ENCODE measurements at regions not wholly inside any gene's neighbourhood (a gene's known extent, or its start where the extent isn't known, plus 50 kb on each side); places are given as distances from the start of the nearest gene placed in this dataset.
"Not testable (repeated sequence)": the region's sequence is repeated elsewhere in the genome, so short reads cannot be mapped to it uniquely, and the experiment has no call there.

DNA sequence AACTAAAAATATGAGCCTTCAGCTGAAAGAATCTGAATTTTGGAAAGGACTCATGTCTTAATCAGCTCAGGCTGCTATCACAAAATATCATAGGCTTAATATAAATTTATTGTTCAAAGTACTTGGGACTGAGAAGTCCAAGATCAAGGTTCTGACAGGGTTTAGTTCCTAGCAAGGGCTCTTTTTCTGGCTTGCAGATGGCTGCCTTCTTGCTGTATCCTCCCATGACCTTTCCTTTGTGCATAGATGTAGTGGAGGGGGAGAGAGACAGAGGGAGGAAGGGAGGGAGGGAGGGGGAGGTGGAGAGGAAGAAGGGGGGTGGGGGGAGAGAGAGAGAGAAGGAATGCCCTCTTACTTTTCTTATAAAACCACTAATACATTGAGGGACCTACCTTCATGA is 306.8 kb upstream of the DDI1 start:
- no peak for DNase-seq (ENCODE audit: low read depth, low spot score)

DNA sequence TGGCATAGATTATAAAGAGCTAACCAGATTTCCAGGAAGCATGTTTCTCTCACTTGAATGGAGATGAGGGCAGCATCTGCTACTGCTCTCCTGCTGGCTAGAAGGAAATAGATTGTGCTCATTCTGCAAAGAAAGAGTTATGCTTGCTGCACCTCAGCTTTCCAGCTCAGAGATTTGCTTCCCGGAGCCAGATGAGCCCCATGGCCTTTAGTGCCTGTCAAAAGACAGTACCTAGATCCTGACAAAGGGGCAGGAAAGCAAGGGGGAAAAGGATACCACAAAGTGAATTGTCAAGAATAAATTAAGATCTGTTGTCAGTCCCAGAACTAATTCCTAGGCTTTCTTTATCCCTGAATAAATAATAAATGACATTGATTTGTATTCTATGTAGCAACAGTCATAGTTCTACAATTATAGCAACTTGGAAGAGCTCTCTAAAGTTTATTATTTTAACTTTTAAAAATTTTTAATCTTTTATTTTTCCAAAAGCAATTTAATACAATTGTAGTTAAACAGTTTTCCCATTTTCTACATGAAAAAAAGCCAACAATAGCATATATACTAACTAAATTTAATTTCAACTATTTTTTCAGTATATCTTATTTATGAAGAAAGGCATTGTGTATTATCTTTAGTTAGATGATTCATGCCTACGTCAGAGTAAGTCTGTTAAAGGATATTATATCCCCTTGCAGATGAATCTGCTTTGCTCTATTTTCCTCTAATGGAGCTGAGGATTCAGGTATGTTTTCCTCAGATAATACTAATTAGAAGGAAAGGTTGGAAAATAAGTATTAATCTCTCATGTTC is 306.1 kb upstream of the DDI1 start:
- DNase-seq (ENCODE audit: low read depth, low spot score), result no peak

DNA sequence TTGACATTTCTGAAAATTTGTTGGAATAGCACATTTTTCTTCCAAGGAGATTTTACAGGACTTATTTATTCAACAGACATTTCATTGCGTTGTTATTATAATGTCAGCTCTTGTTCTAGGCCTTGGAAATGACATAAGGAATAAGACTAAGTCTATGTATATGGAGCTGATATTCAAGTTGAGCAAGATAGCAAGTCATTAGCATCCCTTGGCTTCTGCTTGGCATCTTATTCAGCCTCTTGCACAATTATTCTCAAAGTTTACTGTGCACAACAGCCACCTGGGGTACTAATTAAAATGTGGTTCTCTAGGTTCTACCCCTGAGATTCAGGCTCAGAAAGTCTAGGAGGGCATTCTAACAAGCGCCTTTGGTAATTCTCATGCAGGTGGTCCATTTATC is 304.8 kb upstream of the DDI1 start:
- no peak for DNase-seq (ENCODE audit: low read depth, low spot score)

DNA sequence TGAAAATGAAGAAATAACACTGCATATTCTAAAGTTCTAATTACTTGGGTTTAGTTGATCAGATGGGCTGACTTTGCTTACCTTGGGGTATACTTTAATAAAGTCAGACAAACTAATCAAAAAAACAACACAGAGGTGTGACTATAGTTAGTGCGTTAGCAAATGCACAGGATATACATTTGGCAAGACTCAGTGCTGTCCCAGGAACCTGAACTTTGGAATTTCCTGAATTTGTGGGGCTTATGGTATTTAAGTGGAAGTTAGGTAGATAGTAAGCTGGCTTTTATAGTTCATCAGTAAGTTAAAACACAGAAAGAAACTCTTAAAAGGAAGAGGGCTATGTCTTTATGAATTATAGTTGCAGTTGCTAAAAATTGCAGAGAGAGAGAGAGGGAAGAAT is 302.6 kb upstream of the DDI1 start:
- DNase-seq (ENCODE audit: low read depth, low spot score), result no peak

DNA sequence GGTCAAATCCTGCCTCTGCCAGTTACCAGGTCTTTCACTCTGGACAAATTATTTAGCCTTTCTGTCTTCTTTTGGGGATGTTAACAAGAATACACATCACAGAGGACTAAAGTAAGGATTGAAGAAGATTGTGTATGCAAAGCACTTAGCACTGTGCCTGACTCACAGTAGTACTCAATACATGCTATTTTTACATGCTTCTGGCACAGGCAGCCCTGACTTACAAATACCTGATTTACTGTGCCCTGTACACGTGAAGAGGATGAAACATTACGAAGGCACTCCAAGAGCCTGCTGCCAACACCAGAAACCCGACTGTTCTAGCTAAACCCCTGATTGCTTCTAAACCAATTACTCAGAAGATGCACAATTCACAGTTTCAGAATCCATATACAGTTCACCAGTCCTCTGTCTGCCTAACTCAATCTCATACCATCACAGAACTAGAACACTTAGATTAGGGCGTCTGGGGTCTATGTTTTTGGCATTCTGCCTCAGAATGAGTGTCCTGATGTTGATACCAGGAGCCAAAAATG is 300.9 kb upstream of the DDI1 start:
- DNase-seq (ENCODE audit: low read depth, low spot score), result no peak

DNA sequence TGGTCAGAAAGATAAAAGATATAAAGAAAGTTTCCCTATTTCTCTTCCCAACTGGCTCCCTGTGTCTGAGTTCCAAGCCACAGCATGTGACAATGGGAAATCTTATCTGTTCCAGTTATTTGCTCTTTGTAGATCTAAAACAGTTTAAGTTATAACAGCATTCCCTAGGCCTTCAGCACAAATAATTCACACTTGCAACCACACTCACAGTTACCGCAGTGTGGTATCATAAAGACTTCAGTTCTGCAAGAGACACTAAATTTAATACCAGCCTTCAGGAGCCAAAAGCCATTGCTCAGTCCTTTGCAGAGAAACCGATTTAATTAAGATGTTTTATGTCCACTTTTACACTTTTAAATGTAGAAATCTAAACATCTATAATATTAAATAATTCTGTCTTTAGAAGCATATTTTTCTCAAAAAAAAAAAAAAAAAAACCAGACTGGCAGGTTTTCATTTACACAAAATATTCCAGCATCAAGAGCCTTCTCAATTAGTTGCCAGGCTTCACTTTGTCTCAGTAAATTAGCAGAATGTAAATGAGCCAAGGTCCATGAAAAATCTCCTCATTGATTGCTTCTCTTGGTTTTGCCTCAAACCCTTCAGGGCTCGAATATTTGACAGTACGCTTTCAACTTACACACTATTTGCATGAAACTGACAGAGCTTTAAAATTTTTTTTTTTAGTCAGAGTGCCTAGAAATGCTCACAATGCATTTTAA is 300.0 kb upstream of the DDI1 start:
- no peak for DNase-seq (ENCODE audit: low read depth, low spot score)

DNA sequence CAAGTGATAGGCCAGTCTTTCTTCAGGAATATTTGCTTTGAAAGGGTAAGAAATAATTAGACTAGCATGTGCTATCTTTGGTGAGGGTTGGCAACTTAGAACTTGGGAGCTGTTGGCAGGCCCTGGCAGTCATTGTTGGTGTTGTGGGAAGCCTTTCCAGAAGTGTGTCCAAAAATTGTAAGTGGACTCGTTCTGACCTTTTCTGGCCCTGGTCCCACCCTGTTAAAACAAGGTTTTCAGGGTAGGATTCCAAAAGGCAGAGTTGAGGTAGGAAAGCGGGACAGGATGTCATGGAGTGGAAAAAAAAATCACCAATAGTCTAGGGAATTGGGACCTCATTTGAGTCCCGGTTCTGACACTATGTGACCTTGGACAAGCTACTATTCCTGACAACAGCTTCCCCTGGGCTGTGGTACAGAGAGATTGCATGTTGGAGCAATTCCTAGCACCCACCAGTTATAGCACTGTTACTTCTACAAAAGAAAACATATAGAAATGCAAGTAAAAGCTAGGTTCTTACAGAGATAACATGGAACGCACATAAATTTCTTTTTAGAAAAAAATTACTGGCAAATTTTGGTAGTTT is 299.3 kb upstream of the DDI1 start:
- no peak for DNase-seq (ENCODE audit: low read depth, low spot score)

DNA sequence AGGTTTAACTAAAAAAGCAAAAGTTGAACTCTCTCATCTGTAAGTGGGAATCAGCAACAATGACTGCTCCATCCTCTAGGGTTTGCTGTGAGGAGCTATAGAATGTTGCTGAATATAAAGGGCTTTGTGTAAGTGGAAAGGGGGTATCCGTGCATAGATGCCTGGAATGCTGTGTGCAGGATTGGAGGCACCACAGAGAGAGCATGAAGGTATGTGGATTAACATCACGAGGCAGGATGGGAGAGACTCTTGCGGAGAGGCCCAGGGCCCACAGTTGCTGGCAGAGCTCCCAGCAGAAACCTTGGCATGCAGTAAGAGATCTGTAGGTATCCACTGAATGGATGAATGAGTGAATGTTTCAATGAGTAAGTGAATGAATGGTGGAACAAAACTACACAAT is 298.7 kb upstream of the DDI1 start:
- no peak for DNase-seq (ENCODE audit: low read depth, low spot score)

DNA sequence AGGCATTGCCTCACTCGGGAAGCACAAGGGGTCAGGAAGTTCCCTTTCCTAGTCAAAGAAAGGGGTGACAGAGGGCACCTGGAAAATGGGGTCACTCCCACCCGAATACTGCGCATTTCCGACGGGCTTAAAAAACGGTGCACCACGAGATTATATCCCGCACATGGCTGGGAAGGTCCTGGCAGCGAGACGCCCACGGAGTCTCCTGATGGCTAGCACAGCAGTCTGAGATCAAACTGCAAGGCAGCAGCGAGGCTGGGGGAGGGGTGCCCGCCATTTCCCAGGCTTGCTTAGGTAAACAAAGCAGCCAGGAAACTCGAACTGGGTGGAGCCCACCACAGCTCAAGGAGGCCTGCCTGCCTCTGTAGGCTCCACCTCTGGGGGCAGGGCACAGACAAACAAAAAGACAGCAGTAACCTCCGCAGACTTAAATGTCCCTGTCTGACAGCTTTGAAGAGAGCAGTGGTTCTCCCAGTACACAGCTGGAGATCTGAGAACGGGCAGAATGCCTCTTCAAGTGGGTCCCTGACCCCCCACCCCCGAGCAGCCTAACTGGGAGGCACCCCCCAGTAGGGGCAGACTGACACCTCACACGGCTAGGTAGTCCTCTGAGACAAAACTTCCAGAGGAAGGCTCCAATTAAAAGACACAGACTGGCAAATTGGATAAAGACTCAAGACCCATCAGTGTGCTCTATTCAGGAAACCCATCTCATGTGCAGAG is 297.2 kb upstream of the DDI1 start:
- DNase-seq (ENCODE audit: low read depth, low spot score), result not testable (repeated sequence)

DNA sequence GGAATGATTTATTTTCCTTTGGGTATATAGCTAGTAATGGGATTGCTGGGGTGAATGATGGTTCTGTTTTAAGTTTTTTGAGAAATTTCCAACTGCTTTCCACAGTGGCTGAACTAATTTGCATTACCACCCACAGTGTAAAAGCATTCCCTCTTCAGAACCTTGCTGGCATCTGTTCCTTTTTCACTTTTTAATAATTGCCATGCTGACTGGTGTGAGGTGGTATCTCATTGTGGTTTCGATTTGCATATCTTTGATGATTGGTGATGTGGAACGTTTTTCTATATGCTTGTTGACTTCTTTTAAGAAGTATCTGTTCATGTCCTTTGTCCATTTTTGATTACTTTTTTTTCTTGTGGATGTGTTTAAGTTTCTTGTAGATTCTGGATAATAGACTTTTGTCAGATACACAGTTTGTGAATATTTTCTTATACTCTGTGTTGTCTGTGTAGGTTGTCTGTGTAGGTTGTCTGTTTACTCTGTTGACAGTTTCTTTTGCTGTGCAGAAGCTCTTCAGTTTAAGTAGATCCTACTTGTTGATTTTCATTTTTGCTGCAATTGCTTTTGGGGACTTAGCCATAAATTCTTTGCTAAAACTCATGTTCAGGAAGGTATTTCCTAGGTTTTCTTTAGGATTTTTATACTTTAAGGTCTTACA is 291.8 kb upstream of the DDI1 start:
- DNase-seq (ENCODE audit: low read depth, low spot score), result no peak

DNA sequence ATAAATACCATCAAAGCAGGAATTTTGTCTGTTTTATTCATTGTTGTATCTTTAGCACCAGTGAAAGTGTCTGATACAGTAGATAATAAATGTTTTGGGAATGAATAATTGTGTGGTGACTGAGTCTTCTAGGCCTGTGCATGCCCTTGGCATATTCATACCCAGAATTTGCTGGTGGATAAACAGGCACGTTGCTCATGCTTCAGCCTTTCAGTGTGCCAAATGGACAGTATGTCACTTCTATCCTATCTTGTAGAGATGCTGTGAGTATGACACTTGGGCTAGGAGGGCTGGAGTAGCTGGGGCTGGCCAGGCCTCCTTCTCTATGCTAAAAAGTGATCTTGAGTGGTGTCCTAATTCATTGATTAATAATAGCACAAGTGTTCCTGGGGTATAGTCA is 287.3 kb upstream of the DDI1 start:
- DNase-seq (ENCODE audit: low read depth, low spot score), result no peak

DNA sequence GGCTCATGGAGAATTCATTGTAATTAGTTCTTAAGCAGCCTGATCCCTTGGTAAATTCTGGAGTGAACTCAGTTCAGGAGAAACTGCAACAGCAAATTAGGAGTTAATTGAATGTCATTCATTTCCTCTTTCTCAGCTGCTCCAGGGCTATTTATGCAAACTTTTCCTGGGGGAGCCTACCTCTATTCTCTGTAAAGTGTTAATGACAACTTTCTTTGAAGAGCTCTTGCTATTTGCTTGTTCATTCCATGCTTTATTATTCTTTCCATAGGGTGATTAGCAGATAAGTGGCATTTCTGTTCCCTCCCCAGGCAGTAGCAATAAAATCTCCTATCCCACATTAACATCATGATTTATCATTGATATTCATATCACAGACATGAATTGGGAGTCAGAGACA is 267.6 kb upstream of the DDI1 start:
- DNase-seq (ENCODE audit: low read depth, low spot score), result no peak

DNA sequence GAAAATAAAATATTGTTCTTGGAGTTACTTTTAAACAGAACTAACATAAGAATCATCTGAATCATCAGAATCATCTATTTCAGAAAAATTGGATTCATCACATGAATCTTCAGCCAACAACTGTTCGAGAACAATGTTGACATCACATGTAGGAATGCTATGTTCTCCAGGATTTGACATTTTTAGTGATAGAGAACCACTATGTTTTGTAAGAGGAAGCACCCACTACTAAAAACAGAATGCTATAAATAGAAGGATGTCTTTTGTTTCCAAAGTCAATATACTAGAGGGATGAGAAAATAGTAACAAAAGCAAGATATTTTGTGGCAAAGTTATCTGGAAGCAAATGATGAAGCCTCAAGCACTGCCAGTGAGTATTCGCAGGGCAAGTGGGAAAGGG is 263.4 kb upstream of the DDI1 start:
- DNase-seq (ENCODE audit: low read depth, low spot score), result no peak

DNA sequence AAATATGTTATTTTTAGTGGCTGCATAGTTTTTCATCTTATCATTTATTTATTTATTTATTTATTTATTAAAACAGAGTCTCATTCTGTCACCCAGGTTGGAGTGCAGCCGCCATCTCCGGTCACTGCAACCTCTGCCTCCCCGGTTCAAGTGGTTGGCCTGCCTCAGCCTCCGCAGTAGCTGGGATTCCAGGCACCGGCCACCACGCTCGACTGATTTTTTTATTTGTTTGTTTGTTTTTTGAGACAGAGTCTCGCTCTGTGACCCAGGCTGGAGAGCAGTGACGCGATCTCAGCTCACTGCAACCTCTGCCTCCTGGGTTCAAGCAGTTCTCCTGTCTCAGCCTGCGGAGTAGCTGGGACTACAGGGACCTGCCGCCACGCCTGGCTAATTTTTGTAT is 262.9 kb upstream of the DDI1 start:
- DNase-seq (ENCODE audit: low read depth, low spot score), result no peak

DNA sequence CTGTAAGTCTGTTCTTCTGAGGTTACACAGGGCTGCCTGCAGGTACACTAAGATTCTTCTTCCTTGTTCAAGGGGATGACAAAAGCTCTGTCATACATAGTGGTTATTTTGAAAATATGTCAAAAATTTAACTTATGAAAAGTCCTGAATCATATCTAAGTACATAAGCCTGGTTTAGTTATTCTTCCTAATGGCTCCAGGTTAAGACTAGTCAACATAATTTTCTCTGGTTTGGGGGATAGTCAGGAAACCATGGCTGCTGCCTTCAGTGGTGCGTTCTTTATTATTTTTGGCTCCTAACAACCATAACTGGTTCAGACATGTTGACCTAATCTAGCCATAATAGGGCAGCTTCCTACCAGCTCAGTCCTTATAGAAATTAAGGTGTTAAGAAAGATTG is 257.4 kb upstream of the DDI1 start:
- no peak for DNase-seq (ENCODE audit: low read depth, low spot score)

DNA sequence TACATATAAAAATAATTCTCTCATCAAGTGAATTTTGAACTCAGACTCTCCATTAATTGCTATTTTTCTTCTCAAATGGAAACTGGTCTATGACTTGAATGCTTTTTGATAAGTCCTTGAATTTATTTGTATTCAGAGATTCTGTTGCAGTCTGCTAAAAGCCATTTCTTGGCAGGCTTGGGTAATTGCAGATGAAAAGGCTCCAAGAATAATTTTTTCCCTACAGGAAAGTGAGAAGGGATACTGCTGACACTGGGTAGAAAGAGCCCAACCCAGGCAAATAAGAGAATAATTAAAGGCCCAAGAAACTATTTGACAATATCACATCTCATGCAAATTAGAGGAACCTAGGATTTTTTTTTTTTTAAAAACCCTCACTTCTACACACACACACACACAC is 246.5 kb upstream of the DDI1 start:
- DNase-seq (ENCODE audit: low read depth, low spot score), result no peak

DNA sequence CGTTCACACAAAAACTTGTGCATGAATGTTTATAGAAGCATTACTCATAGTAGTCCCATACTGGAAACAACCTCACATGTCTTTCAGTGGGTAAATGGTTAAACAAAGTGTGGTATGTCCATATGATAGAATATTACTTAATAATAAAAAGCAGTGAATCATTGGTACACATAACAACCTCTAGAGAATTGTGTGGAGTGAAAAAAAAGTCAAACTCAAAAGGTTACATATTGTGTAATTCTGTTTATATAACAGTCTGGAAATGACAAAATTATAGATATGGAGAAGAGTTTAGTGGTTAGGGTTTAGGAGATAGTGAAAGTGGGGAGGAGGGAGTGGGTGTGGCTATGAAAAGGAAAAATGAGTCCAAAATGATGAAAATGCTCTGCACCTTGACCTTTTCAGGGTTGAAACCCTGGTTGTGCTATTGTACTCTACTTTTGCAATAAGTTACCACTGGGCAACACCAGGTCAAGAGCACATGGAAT is 243.4 kb upstream of the DDI1 start:
- no peak for DNase-seq (ENCODE audit: low read depth, low spot score)

DNA sequence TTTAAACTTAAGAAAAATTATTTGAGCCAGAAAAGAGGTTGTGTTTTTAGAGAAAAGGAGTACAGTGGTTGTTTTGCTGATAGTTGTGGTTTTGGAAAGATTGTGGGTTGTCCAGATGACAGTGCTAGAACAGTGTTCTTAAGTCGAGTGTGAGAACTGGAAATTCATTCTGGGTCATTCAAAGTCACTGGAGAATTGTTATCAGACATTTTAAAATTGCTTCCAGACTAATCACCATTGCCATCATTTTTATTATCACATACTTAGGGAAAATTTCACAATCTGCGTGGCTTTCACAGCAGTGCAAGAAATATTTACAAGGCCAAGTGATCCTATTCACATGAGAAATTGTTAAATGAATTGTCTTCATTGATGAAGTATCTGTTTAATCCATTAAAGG is 242.2 kb upstream of the DDI1 start:
- no peak for DNase-seq (ENCODE audit: low read depth, low spot score)

DNA sequence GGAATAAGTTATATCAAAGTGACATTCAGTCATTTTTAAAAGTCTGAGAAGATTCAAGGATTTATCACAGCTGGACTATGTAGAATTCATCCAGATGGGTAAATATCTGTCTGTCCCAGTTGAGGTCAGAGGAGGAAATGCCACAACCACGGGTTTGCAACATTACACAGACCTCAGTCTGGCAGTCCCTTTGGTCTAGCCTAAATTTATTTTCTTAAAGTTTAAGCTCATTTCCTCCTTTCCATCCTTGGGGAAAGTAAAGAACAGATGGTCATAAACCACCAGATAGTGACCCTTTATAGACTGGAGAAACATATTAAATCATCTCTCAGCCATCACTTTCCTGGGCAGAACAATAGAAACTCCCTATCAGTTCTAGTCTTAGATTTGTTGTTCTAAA is 238.4 kb upstream of the DDI1 start:
- peak; percentile 79 for DNase-seq (ENCODE audit: low read depth, low spot score)

DNA sequence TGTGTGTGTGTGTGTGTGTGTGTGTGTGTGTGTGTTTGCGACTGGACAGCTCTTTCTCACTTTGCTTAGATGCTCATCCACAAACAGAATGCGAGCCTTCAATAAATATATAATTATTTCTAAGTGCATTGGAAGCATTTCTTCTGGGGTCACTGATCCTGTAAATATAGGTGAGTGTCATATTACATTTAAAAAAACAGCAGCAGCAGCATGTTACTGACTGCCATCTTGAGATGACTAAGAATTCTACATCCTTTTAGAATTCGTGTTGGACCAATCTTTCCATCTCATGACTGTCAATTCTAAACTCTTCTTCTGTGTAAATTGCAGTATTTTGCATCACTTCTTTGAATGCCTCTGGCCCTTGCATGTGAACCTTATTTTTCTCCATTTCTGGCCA is 238.0 kb upstream of the DDI1 start:
- no peak for DNase-seq (ENCODE audit: low read depth, low spot score)

DNA sequence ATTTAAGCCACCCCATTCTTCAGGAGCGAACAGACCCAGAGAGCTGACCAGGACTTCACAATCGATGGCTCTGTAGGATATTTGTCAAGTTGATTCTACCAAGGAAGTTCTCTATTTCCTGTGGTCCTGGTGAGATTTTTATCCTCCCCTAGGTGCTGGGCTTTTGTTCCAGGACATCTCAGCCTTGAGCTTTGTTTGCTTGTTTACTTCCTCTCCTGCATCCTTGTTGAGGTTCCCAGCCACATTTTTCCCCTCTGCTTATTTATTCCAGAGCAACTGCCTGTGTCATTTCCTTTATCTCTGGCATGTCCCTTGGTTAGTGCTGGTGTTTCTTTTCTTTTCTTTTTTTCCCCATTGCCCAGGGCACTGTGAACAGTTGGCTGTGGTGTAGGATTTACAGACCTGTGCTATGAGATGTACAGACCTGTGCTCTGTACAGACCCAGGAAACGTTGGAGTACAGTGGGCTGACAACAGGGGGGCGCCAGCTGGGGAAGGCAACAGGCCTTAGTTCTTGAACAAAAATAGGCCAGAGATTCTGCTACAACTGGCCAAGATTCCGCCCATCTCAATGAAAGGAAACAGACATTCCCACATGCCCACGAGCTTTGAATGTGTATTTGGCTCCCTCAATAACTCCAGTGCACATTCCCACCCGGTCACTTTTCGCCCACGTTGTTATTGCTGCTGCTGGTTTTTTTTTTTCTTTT is 235.9 kb upstream of the DDI1 start:
- DNase-seq (ENCODE audit: low read depth, low spot score), result no peak

Data from smooth muscle cell of the brain vasculature (primary cell).